ENCODE measurements at regions not wholly inside any gene's neighbourhood (a gene's known extent, or its start where the extent isn't known, plus 50 kb on each side); places are given as distances from the start of the nearest gene placed in this dataset.

- H3F3A ChIP-seq (replicated peaks; ENCODE audit: low read depth): no peaks in the 10 kb centered on the region
- no peak overlapping the region for H3K27ac ChIP-seq (ENCODE audit: low read depth)
- no peak overlapping the region for H3K4me3 ChIP-seq
- Mint-ChIP-seq H3K4me1 (peaks cover 25% of the 10 kb centered on the region), H3K36me3 (ENCODE audit: low read depth) (no peaks in the 10 kb centered on the region), H3K27ac (no peak overlapping the region), H3K9me3 (no peaks in the 10 kb centered on the region), H3K4me3 (no peak overlapping the region), H3K27me3 (ENCODE audit: insufficient read depth, low read depth, poor library complexity) (peaks cover 6% of the 10 kb centered on the region)
- H2AFZ ChIP-seq: no peak overlapping the region
- H3K4me2 ChIP-seq: no peak overlapping the region
- no peaks in the 10 kb centered on the region for H4K20me1 ChIP-seq (replicated peaks; ENCODE audit: insufficient read depth)
- H3K36me3 ChIP-seq (ENCODE audit: insufficient read depth): no peaks in the 10 kb centered on the region
- ATAC-seq (no peak), DNase-seq (ENCODE audit: low spot score) (no peak)
- H3K9me2 ChIP-seq (ENCODE audit: insufficient read depth): peaks cover 4% of the 10 kb centered on the region; the same call in 1 of the 2 replicates
- H3K27me3 ChIP-seq (ENCODE audit: insufficient read depth): no peaks in the 10 kb centered on the region
- no peaks in the 10 kb centered on the region for H3K79me2 ChIP-seq (replicated peaks; ENCODE audit: insufficient read depth)
- no peak for TF ChIP-seq REST (IDR thresholded peaks at IDR 0.05; ENCODE audit: unreplicated experiment)
- no peak for TF ChIP-seq STAT1 (IDR thresholded peaks at IDR 0.05; ENCODE audit: unreplicated experiment)
- TF ChIP-seq POLR2AphosphoS5 (IDR thresholded peaks at IDR 0.05; ENCODE audit: low read depth): no peak
- TF ChIP-seq NANOG (IDR thresholded peaks at IDR 0.05; ENCODE audit: borderline replicate concordance): no peak
- TF ChIP-seq CREB1 (CRISPR knock-in tag; IDR thresholded peaks at IDR 0.05; ENCODE audit: low read depth): no peak
- TF ChIP-seq ZNF331 (CRISPR knock-in tag; IDR thresholded peaks at IDR 0.05; ENCODE audit: low read depth): no peak
- TF ChIP-seq CTCF (conservative IDR thresholded peaks at IDR 0.05; ENCODE audit: low read depth in 2 of 2): no peak
- TF ChIP-seq, protein P1, sequence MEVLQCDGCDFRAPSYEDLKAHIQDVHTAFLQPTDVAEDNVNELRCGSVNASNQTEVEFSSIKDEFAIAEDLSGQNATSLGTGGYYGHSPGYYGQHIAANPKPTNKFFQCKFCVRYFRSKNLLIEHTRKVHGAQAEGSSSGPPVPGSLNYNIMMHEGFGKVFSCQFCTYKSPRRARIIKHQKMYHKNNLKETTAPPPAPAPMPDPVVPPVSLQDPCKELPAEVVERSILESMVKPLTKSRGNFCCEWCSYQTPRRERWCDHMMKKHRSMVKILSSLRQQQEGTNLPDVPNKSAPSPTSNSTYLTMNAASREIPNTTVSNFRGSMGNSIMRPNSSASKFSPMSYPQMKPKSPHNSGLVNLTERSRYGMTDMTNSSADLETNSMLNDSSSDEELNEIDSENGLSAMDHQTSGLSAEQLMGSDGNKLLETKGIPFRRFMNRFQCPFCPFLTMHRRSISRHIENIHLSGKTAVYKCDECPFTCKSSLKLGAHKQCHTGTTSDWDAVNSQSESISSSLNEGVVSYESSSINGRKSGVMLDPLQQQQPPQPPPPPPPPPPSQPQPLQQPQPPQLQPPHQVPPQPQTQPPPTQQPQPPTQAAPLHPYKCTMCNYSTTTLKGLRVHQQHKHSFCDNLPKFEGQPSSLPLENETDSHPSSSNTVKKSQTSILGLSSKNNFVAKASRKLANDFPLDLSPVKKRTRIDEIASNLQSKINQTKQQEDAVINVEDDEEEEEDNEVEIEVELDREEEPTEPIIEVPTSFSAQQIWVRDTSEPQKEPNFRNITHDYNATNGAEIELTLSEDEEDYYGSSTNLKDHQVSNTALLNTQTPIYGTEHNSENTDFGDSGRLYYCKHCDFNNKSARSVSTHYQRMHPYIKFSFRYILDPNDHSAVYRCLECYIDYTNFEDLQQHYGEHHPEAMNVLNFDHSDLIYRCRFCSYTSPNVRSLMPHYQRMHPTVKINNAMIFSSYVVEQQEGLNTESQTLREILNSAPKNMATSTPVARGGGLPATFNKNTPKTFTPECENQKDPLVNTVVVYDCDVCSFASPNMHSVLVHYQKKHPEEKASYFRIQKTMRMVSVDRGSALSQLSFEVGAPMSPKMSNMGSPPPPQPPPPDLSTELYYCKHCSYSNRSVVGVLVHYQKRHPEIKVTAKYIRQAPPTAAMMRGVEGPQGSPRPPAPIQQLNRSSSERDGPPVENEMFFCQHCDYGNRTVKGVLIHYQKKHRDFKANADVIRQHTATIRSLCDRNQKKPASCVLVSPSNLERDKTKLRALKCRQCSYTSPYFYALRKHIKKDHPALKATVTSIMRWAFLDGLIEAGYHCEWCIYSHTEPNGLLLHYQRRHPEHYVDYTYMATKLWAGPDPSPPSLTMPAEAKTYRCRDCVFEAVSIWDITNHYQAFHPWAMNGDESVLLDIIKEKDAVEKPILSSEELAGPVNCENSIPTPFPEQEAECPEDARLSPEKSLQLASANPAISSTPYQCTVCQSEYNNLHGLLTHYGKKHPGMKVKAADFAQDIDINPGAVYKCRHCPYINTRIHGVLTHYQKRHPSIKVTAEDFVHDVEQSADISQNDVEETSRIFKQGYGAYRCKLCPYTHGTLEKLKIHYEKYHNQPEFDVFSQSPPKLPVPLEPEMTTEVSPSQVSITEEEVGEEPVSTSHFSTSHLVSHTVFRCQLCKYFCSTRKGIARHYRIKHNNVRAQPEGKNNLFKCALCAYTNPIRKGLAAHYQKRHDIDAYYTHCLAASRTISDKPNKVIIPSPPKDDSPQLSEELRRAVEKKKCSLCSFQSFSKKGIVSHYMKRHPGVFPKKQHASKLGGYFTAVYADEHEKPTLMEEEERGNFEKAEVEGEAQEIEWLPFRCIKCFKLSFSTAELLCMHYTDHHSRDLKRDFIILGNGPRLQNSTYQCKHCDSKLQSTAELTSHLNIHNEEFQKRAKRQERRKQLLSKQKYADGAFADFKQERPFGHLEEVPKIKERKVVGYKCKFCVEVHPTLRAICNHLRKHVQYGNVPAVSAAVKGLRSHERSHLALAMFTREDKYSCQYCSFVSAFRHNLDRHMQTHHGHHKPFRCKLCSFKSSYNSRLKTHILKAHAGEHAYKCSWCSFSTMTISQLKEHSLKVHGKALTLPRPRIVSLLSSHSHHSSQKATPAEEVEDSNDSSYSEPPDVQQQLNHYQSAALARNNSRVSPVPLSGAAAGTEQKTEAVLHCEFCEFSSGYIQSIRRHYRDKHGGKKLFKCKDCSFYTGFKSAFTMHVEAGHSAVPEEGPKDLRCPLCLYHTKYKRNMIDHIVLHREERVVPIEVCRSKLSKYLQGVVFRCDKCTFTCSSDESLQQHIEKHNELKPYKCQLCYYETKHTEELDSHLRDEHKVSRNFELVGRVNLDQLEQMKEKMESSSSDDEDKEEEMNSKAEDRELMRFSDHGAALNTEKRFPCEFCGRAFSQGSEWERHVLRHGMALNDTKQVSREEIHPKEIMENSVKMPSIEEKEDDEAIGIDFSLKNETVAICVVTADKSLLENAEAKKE (CRISPR knock-in tag; IDR thresholded peaks at IDR 0.05): no peak
- no peak for TF ChIP-seq EZH2 (IDR thresholded peaks at IDR 0.05; ENCODE audit: low read depth, unreplicated experiment)
- no peak for TF ChIP-seq EZH2phosphoT487 (IDR thresholded peaks at IDR 0.05; ENCODE audit: unreplicated experiment)
- TF ChIP-seq, protein P2, sequence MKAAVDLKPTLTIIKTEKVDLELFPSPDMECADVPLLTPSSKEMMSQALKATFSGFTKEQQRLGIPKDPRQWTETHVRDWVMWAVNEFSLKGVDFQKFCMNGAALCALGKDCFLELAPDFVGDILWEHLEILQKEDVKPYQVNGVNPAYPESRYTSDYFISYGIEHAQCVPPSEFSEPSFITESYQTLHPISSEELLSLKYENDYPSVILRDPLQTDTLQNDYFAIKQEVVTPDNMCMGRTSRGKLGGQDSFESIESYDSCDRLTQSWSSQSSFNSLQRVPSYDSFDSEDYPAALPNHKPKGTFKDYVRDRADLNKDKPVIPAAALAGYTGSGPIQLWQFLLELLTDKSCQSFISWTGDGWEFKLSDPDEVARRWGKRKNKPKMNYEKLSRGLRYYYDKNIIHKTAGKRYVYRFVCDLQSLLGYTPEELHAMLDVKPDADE (IDR thresholded peaks at IDR 0.05): no peak
- TF ChIP-seq JUNB (IDR thresholded peaks at IDR 0.05; ENCODE audit: unreplicated experiment): no peak
- TF ChIP-seq ZNF114 (CRISPR knock-in tag; IDR thresholded peaks at IDR 0.05): no peak
- H3K4me1 ChIP-seq (ENCODE audit: insufficient read depth): peaks cover 15% of the 10 kb centered on the region
These were observed 88.0 kb upstream of the MAX start for GRCh38 chr14:65190312-65190711.

Data from GM23338 (cell line).